GM23248 (cell line): ENCODE measurements at regions not wholly inside any gene's neighbourhood (a gene's known extent, or its start where the extent isn't known, plus 50 kb on each side); places are given as distances from the start of the nearest gene placed in this dataset.

Source experiments
- DNase-seq: peaks from one replicate; pipeline ENCODE4 v3.0.0-alpha.2; 2015
- H2AFZ ChIP-seq: fragments of 200-600 bp; sonication (generic); 2 replicates; pipeline ENCODE4 v1.6.1; 2016; ENCODE audit warnings: antibody characterized with exemption
- H3F3A ChIP-seq: fragments of 200-600 bp; sonication (generic); 2 replicates; pipeline ENCODE4 v1.6.1; 2016; ENCODE audit warnings: mild to moderate bottlenecking, antibody characterized with exemption, mixed run types; ENCODE audit not compliant: insufficient read depth
- H3K27ac ChIP-seq: fragments of 200-600 bp; sonication (generic); 2 replicates; pipeline ENCODE4 v1.5.1; 2016; ENCODE audit warnings: mild to moderate bottlenecking
- H3K27me3 ChIP-seq: fragments of 200-600 bp; sonication (generic); replicated peaks from 2 replicates; pipeline ENCODE4 v1.6.1; 2016; ENCODE audit warnings: mild to moderate bottlenecking; ENCODE audit not compliant: insufficient read depth
- H3K36me3 ChIP-seq: fragments of 200-600 bp; sonication (generic); 2 replicates; pipeline ENCODE4 v1.6.1; 2016; ENCODE audit warnings: low read depth, mild to moderate bottlenecking
- H3K4me1 ChIP-seq: fragments of 200-600 bp; sonication (generic); 2 replicates; pipeline ENCODE4 v1.6.1; 2016; ENCODE audit warnings: mild to moderate bottlenecking; ENCODE audit not compliant: insufficient read depth
- H3K4me2 ChIP-seq: fragments of 200-600 bp; sonication (generic); one replicate; pipeline ENCODE4 v1.6.1; 2016; ENCODE audit warnings: mild to moderate bottlenecking; ENCODE audit not compliant: unreplicated experiment
- H3K4me3 ChIP-seq: fragments of 200-600 bp; sonication (generic); 2 replicates; pipeline ENCODE4 v1.5.1; 2016; ENCODE audit warnings: mild to moderate bottlenecking
- H3K79me2 ChIP-seq: fragments of 200-600 bp; sonication (generic); 2 replicates; pipeline ENCODE4 v1.6.1; 2016; ENCODE audit warnings: mild to moderate bottlenecking; ENCODE audit not compliant: insufficient read depth
- H3K9ac ChIP-seq: fragments of 200-600 bp; sonication (generic); 2 replicates; pipeline ENCODE4 v1.6.1; 2016; ENCODE audit warnings: mild to moderate bottlenecking
- H3K9me2 ChIP-seq: fragments of 200-600 bp; sonication (generic); 2 replicates; pipeline ENCODE4 v1.6.1; 2016; ENCODE audit warnings: mixed run types, mild to moderate bottlenecking, moderate library complexity; ENCODE audit not compliant: insufficient read depth
- H3K9me3 ChIP-seq: fragments of 200-600 bp; sonication (generic); one replicate; pipeline ENCODE4 v1.6.1; 2017; ENCODE audit warnings: low read depth
- H4K20me1 ChIP-seq: fragments of 200-600 bp; sonication (generic); 2 replicates; pipeline ENCODE4 v1.6.0; 2016; ENCODE audit not compliant: insufficient read depth
- EZH2 ChIP-seq: fragments of 200-600 bp; sonication (generic); IDR thresholded peaks from 2 replicates; pipeline ENCODE4 v1.6.1; 2018; ENCODE audit warnings: antibody characterized with exemption, mild to moderate bottlenecking; ENCODE audit not compliant: insufficient read depth, poor library complexity, severe bottlenecking
- EZH2phosphoT487 ChIP-seq: fragments of 200-600 bp; sonication (generic); IDR thresholded peaks from 2 replicates; pipeline ENCODE4 v1.6.1; 2018; ENCODE audit warnings: antibody characterized with exemption, moderate library complexity, mild to moderate bottlenecking, low read depth; ENCODE audit not compliant: insufficient read depth
- WGBS, 2 experiments: methylation state at CpG; one replicate each; pipeline ENCODE4 v1.1.6; 2015 to 2017; ENCODE audit warnings: low lambda C conversion rate in 2 of 2, low coverage in 1 of 2; ENCODE audit errors: missing lambda C conversion rate in 2 of 2; 5-methylcytosine and 5-hydroxymethylcytosine counted together
- in situ Hi-C: fragments of 300-500 bp; cut with MboI; formaldehyde crosslinking; loops from 2 replicates; pipeline ENCODE4 v1.15.0; 2020

- H3K9me3 ChIP-seq, result no peaks in the 10 kb centered on the region
- H3K4me2 ChIP-seq, result peak overlapping the region; percentile 32
- 94 to 100% methylated on average over 1 of the region's 1 CpG for WGBS, 2 experiments
These were observed 466.5 kb downstream of the MIAT start for GRCh38 chr22:27123880-27124279.

GRCh38 chr22:27124351-27124966 lies 467.1 kb downstream of the MIAT start:
- H3K79me2 ChIP-seq, result no peaks in the 10 kb centered on the region
- peak overlapping the region; percentile 37 for H3K27ac ChIP-seq
- no peaks in the 10 kb centered on the region for H3K36me3 ChIP-seq
- DNase-seq, result peak; percentile 45
- H2AFZ ChIP-seq, result peak overlapping the region; percentile 71
- in situ Hi-C loops, result no loop called here
- peak overlapping the region; percentile 32 for H3K4me2 ChIP-seq
- no peaks in the 10 kb centered on the region for H3K9me2 ChIP-seq
- H3K27me3 ChIP-seq, result no peaks in the 10 kb centered on the region
- H3K9ac ChIP-seq, result peak overlapping the region; percentile 25; the same call in 1 of the 2 replicates
- TF ChIP-seq EZH2phosphoT487 (no peak), EZH2 (no peak)
- peaks cover 17% of the 10 kb centered on the region; the same call in 1 of the 2 replicates for H3F3A ChIP-seq
- peaks cover 22% of the 10 kb centered on the region for H3K4me1 ChIP-seq
- no peaks in the 10 kb centered on the region for H3K9me3 ChIP-seq
- WGBS, 2 experiments, result 27 to 33% methylated on average over 13 to 16 of the region's 16 CpGs
- no peaks in the 10 kb centered on the region for H4K20me1 ChIP-seq
- no peak overlapping the region for H3K4me3 ChIP-seq

More at GRCh38 chr22:27123880-27124279, 466.5 kb downstream of the MIAT start:
- Histone ChIP-seq H3K27me3 (no peaks in the 10 kb centered on the region), H3F3A (peaks cover 17% of the 10 kb centered on the region; the same call in 1 of the 2 replicates), H3K9me2 (no peaks in the 10 kb centered on the region), H3K79me2 (no peaks in the 10 kb centered on the region), H3K27ac (peak overlapping the region; percentile 37; the same call in 1 of the 2 replicates), H3K4me1 (peaks cover 17% of the 10 kb centered on the region), H2AFZ (peak overlapping the region; percentile 71), H4K20me1 (no peaks in the 10 kb centered on the region), H3K4me3 (no peak overlapping the region), H3K36me3 (no peaks in the 10 kb centered on the region), H3K9ac (peak overlapping the region; percentile 25; the same call in 1 of the 2 replicates)
- DNase-seq, result no peak
- no peak for TF ChIP-seq EZH2phosphoT487
- TF ChIP-seq EZH2, result no peak
- in situ Hi-C loops, result no loop called here

- Histone ChIP-seq H3F3A (peaks cover 17% of the 10 kb centered on the region; the same call in 1 of the 2 replicates), H3K27ac (no peak overlapping the region), H4K20me1 (no peaks in the 10 kb centered on the region), H3K4me1 (peaks cover 28% of the 10 kb centered on the region), H3K4me3 (no peak overlapping the region), H3K4me2 (no peak overlapping the region), H3K27me3 (no peaks in the 10 kb centered on the region), H3K9me3 (no peaks in the 10 kb centered on the region), H3K9me2 (no peaks in the 10 kb centered on the region), H2AFZ (no peak overlapping the region), H3K9ac (no peak overlapping the region), H3K79me2 (no peaks in the 10 kb centered on the region), H3K36me3 (no peaks in the 10 kb centered on the region)
- no peak for TF ChIP-seq EZH2
- TF ChIP-seq EZH2phosphoT487, result no peak
- in situ Hi-C loops, result no loop called here
- 95% methylated on average over 3 of the region's 3 CpGs for WGBS, 2 experiments
- no peak for DNase-seq
These were observed 468.2 kb downstream of the MIAT start for GRCh38 chr22:27125539-27125938.

- TF ChIP-seq EZH2 (no peak), EZH2phosphoT487 (no peak)
- Histone ChIP-seq H3K36me3 (no peaks in the 10 kb centered on the region), H3K9me3 (no peaks in the 10 kb centered on the region), H3K4me1 (peaks cover 38% of the 10 kb centered on the region), H3K79me2 (no peaks in the 10 kb centered on the region), H3K27me3 (no peaks in the 10 kb centered on the region), H3K9me2 (no peaks in the 10 kb centered on the region), H3K9ac (no peak overlapping the region), H3K4me3 (no peak overlapping the region), H3K4me2 (no peak overlapping the region), H4K20me1 (no peaks in the 10 kb centered on the region), H3K27ac (no peak overlapping the region), H2AFZ (no peak overlapping the region), H3F3A (peaks cover 30% of the 10 kb centered on the region)
- 98% methylated on average over 5 of the region's 5 CpGs for WGBS, 2 experiments
- DNase-seq, result no peak
- in situ Hi-C loops, result no loop called here
These were observed 470.5 kb downstream of the MIAT start for GRCh38 chr22:27127911-27128310.
